IMR-90 (cell line): ENCODE measurements at regions not wholly inside any gene's neighbourhood (a gene's known extent, or its start where the extent isn't known, plus 50 kb on each side); places are given as distances from the start of the nearest gene placed in this dataset.

Source experiments
- ATAC-seq: fragments of 200-7000 bp; cut with Tn5 transposase; 2 replicates; pipeline ENCODE4 v1.9.1; 2020; ENCODE audit warnings: low read depth, mild to moderate bottlenecking, moderate library complexity
- BruUV-seq: library from RNA; stranded (reverse); fragments of 400-500 nt; replicated peaks from 2 replicates; lab custom pipeline; 2021; lab: Mats Ljungman, UMichigan
- CTCF ChIA-PET: fragments of 300-600 bp; formaldehyde crosslinking; extraction: SDS; loops from one replicate; lab custom pipeline; 2021; ENCODE audit warnings: antibody characterized with exemption; lab: Yijun Ruan, JAX
- POLR2A ChIA-PET: fragments of 300-600 bp; sonication (Branson Sonifier 250); formaldehyde crosslinking; loops from one replicate; lab custom pipeline; 2022; ENCODE audit warnings: antibody characterized with exemption; ENCODE audit not compliant: unreplicated experiment; lab: Charles Lee
- DNase-seq: peaks from one replicate; pipeline ENCODE4 v3.0.0; 2013
- H2AFZ ChIP-seq: replicated peaks from 2 replicates; pipeline ENCODE3; 2013; ENCODE audit warnings: low read length, mild to moderate bottlenecking; ENCODE audit not compliant: poor library complexity
- H2AK5ac ChIP-seq: 2 replicates; pipeline ENCODE4 v1.6.1; 2013; ENCODE audit warnings: low read depth, low read length, inconsistent platforms
- H2AK9ac ChIP-seq: replicated peaks from 2 replicates; pipeline ENCODE3; 2013; ENCODE audit warnings: mild to moderate bottlenecking, low read depth, low read length, moderate library complexity; ENCODE audit not compliant: poor library complexity
- H2BK120ac ChIP-seq: 2 replicates; pipeline ENCODE4 v1.6.1; 2013; ENCODE audit warnings: low read depth, low read length, inconsistent platforms
- H2BK15ac ChIP-seq: 3 replicates; pipeline ENCODE4 v1.6.1; 2013; ENCODE audit warnings: low read depth, low read length, inconsistent platforms
- H2BK20ac ChIP-seq: 2 replicates; pipeline ENCODE4 v1.6.1; 2013; ENCODE audit warnings: low read depth, mild to moderate bottlenecking, inconsistent platforms, low read length, moderate library complexity
- H2BK5ac ChIP-seq: 2 replicates; pipeline ENCODE4 v1.6.1; 2013; ENCODE audit warnings: mild to moderate bottlenecking, low read depth, low read length, inconsistent platforms; ENCODE audit not compliant: poor library complexity, severe bottlenecking
- H3K14ac ChIP-seq: replicated peaks from 2 replicates; pipeline ENCODE4 v1.6.1; 2013; ENCODE audit warnings: low read depth, low read length, inconsistent platforms
- H3K18ac ChIP-seq: 2 replicates; pipeline ENCODE4 v1.6.1; 2013; ENCODE audit warnings: low read depth, low read length, control low read depth
- H3K23ac ChIP-seq: 2 replicates; pipeline ENCODE4 v1.6.1; 2013; ENCODE audit warnings: low read depth, low read length, inconsistent platforms
- H3K27ac ChIP-seq: 2 replicates; pipeline ENCODE4 v1.5.1; 2013; ENCODE audit warnings: mild to moderate bottlenecking, control low read depth, low read length; ENCODE audit not compliant: insufficient read depth
- H3K27me3 ChIP-seq: 2 replicates; pipeline ENCODE4 v1.6.1; 2013; ENCODE audit warnings: low read length; ENCODE audit not compliant: control insufficient read depth, insufficient read depth
- H3K36me3 ChIP-seq: 2 replicates; pipeline ENCODE4 v1.6.1; 2013; ENCODE audit warnings: low read length, mixed read lengths; ENCODE audit not compliant: control insufficient read depth, insufficient read depth
- H3K4ac ChIP-seq: 2 replicates; pipeline ENCODE4 v1.6.1; 2013; ENCODE audit warnings: low read depth, low read length, inconsistent platforms
- H3K4me1 ChIP-seq: 2 replicates; pipeline ENCODE4 v1.6.1; 2013; ENCODE audit warnings: low read length, mixed read lengths; ENCODE audit not compliant: control insufficient read depth, insufficient read depth
- H3K4me2 ChIP-seq: 2 replicates; pipeline ENCODE4 v1.6.1; 2013; ENCODE audit warnings: low read depth, mild to moderate bottlenecking, control low read depth, low read length, moderate library complexity
- H3K4me3 ChIP-seq: 2 replicates; pipeline ENCODE4 v1.5.1; 2013; ENCODE audit warnings: low read depth, mild to moderate bottlenecking, control low read depth, low read length, moderate library complexity; ENCODE audit not compliant: insufficient read depth
- H3K56ac ChIP-seq: 2 replicates; pipeline ENCODE4 v1.6.1; 2013; ENCODE audit warnings: low read length, inconsistent platforms; ENCODE audit not compliant: insufficient read depth; ENCODE audit errors: extremely low read depth
- H3K79me1 ChIP-seq, 2 experiments: 2 replicates each; pipeline ENCODE4 v1.6.1; 2013; ENCODE audit warnings: low read length in 2 of 2, inconsistent platforms in 1 of 2, low read depth in 1 of 2
- H3K9ac ChIP-seq: 2 replicates; pipeline ENCODE4 v1.6.1; 2013; ENCODE audit warnings: low read depth, low read length, control low read depth
- H3K9me1 ChIP-seq: 2 replicates; pipeline ENCODE4 v1.6.1; 2013; ENCODE audit warnings: low read length, inconsistent platforms; ENCODE audit not compliant: insufficient read depth
- H3K9me3 ChIP-seq: 2 replicates; pipeline ENCODE4 v1.6.1; 2013; ENCODE audit warnings: low read length; ENCODE audit not compliant: control insufficient read depth, insufficient read depth
- H4K20me1 ChIP-seq: 2 replicates; pipeline ENCODE4 v1.6.1; 2013; ENCODE audit warnings: low read length, inconsistent platforms; ENCODE audit not compliant: insufficient read depth
- H4K5ac ChIP-seq: 2 replicates; pipeline ENCODE4 v1.6.1; 2013; ENCODE audit warnings: mild to moderate bottlenecking, low read depth, low read length, control low read depth
- H4K8ac ChIP-seq, 2 experiments: 2 replicates each; pipeline ENCODE4 v1.6.1; 2013; ENCODE audit warnings: low read depth in 2 of 2, low read length in 2 of 2, control low read depth in 1 of 2, inconsistent platforms in 1 of 2
- H4K91ac ChIP-seq: 2 replicates; pipeline ENCODE4 v1.6.1; 2013; ENCODE audit warnings: low read depth, low read length, inconsistent platforms; ENCODE audit not compliant: insufficient read depth
- BHLHE40 ChIP-seq: fragments of 150-350 bp; IDR thresholded peaks from 2 replicates; pipeline ENCODE4 v1.6.1; 2016; ENCODE audit warnings: mild to moderate bottlenecking, low read depth, low read length
- CEBPB ChIP-seq: IDR thresholded peaks from 2 replicates; pipeline ENCODE4 v1.6.1; 2012; ENCODE audit warnings: low read depth, low read length, improper control_type of control experiment
- CHD1 ChIP-seq: IDR thresholded peaks from 2 replicates; pipeline ENCODE4 v1.6.1; 2012; ENCODE audit warnings: low read depth, low read length, improper control_type of control experiment
- FOS ChIP-seq: fragments of 150-350 bp; IDR thresholded peaks from 2 replicates; pipeline ENCODE4 v1.6.1; 2016; ENCODE audit warnings: low read depth, low read length
- MAFK ChIP-seq: IDR thresholded peaks from 2 replicates; pipeline ENCODE4 v1.6.1; 2012; ENCODE audit warnings: low read depth, low read length, improper control_type of control experiment
- MAZ ChIP-seq: IDR thresholded peaks from 2 replicates; pipeline ENCODE4 v1.6.1; 2012; ENCODE audit warnings: low read depth, mild to moderate bottlenecking, low read length, improper control_type of control experiment, moderate library complexity, borderline replicate concordance
- MXI1 ChIP-seq: IDR thresholded peaks from 2 replicates; pipeline ENCODE4 v1.6.1; 2012; ENCODE audit warnings: low read depth, mild to moderate bottlenecking, low read length, moderate library complexity, borderline replicate concordance
- NFE2L2 ChIP-seq: fragments of 150-350 bp; IDR thresholded peaks from 2 replicates; pipeline ENCODE4 v1.6.1; 2016; ENCODE audit warnings: low read depth, mild to moderate bottlenecking, low read length
- POLR2A ChIP-seq: IDR thresholded peaks from 2 replicates; pipeline ENCODE4 v1.6.1; 2012; ENCODE audit warnings: mild to moderate bottlenecking, low read depth, low read length
- RAD21 ChIP-seq: IDR thresholded peaks from 2 replicates; pipeline ENCODE4 v1.6.1; 2012; ENCODE audit warnings: low read length, improper control_type of control experiment
- RCOR1 ChIP-seq: IDR thresholded peaks from 2 replicates; pipeline ENCODE4 v1.6.1; 2012; ENCODE audit warnings: mild to moderate bottlenecking, low read length, improper control_type of control experiment; ENCODE audit not compliant: insufficient replicate concordance
- RFX5 ChIP-seq: IDR thresholded peaks from 2 replicates; pipeline ENCODE4 v1.8.0; 2012; ENCODE audit warnings: low read depth, mild to moderate bottlenecking, low read length, moderate library complexity
- SMC3 ChIP-seq: fragments of 150-350 bp; IDR thresholded peaks from 2 replicates; pipeline ENCODE4 v1.6.1; 2016; ENCODE audit warnings: low read depth, mild to moderate bottlenecking, antibody characterized with exemption, low read length, moderate library complexity
- WGBS, 2 experiments: methylation state at CpG; one replicate each; pipeline versions ENCODE4 v1.1.5 to v1.1.7; 2013; ENCODE audit warnings: missing lambda C conversion rate in 2 of 2; ENCODE audit not compliant: insufficient read length in 1 of 2; ENCODE audit errors: extremely low coverage in 2 of 2; 5-methylcytosine and 5-hydroxymethylcytosine counted together
- dilution Hi-C: fragments of 300-500 bp; cut with HindIII; formaldehyde crosslinking; loops from one replicate; pipeline ENCODE4 v1.14.3; 2018; ENCODE audit warnings: low sequenced_read_pairs; ENCODE audit not compliant: unreplicated experiment
- in situ Hi-C: fragments of 300-500 bp; cut with MboI; formaldehyde crosslinking; loops from 3 replicates; pipeline ENCODE4 v1.14.3; 2019; ENCODE audit warnings: low sequenced_read_pairs, inconsistent platforms, mixed read lengths
- intact Hi-C: fragments of 100-400 bp; cut with micrococcal nuclease; formaldehyde crosslinking; loops from 2 replicates; pipeline ENCODE4 v1.10.0; 2022
- TF ChIP-seq, protein P1 (sequence below): fragments of 150-350 bp; IDR thresholded peaks from 2 replicates; pipeline ENCODE4 v1.6.1; 2016; ENCODE audit warnings: low read depth, mild to moderate bottlenecking, low read length, moderate library complexity, borderline replicate concordance
- TF ChIP-seq, protein P2 (sequence below): fragments of 150-350 bp; IDR thresholded peaks from 2 replicates; pipeline ENCODE4 v1.6.1; 2017; ENCODE audit warnings: mild to moderate bottlenecking, antibody characterized with exemption, low read length, low read depth
- TF ChIP-seq, protein P3 (sequence below): conservative IDR thresholded peaks from 2 replicates; pipeline ENCODE4 v1.5.1; 2012; ENCODE audit warnings: mild to moderate bottlenecking, low read depth, low read length, improper control_type of control experiment

DNA sequence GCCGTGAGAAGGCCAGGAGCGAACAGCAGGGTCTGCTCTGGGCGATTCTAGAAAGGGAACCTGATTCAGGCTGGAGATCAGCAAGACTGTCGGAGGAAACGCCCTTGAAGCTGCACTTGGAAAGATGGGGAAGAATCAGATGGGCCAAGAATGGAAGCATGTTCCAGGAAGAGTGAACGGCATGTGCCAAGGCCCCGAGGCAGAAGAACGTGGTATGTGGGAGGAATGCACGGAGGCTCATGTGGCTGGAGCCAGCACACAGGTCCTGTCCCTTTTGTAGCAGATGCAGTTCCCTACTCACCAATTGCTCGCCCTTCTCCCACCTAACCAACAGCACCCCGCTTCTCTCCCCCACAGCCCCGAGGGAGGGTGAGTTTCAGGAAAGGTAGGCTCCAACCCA is 180.6 kb downstream of the TFAP2C start:
- no peak overlapping the region for H2BK5ac ChIP-seq
- no peak overlapping the region for H4K8ac ChIP-seq
- WGBS, 2 experiments = 62% methylated on average over 3 of the region's 12 CpGs; no CpG with 5 or more reads in 1 of the 2 experiments
- H4K5ac ChIP-seq = no peak overlapping the region
- no peak overlapping the region for H4K91ac ChIP-seq
- BruUV-seq = no TSS peak
- H3K23ac ChIP-seq = no peak overlapping the region
- no peak for DNase-seq
- H2AK5ac ChIP-seq = no peak overlapping the region
- no peak overlapping the region for H3K14ac ChIP-seq
- H4K20me1 ChIP-seq = no peaks in the 10 kb centered on the region
- H3K9ac ChIP-seq = no peak overlapping the region
- ChIA-PET POLR2A (no interaction called here), CTCF (no interaction called here)
- 0 out of 2 replicates have a peak, but pooled peaks cover 4% of the 10 kb centered on the region for H3K9me3 ChIP-seq
- no peak overlapping the region for H3K18ac ChIP-seq
- no peak overlapping the region for H2AFZ ChIP-seq
- dilution Hi-C loops = no loop called here
- H3K4me1 ChIP-seq = no peaks in the 10 kb centered on the region
- H2BK15ac ChIP-seq = no peak overlapping the region
- H3K4me3 ChIP-seq = no peak overlapping the region
- intact Hi-C loops = no loop called here
- in situ Hi-C loops = no loop called here
- H3K27ac ChIP-seq = no peak overlapping the region
- H3K9me1 ChIP-seq = no peaks in the 10 kb centered on the region
- H3K56ac ChIP-seq = no peak overlapping the region
- H2BK120ac ChIP-seq = no peak overlapping the region
- H3K27me3 ChIP-seq = peaks cover 33% of the 10 kb centered on the region
- no peaks in the 10 kb centered on the region for H3K79me1 ChIP-seq
- no peak overlapping the region for H3K4me2 ChIP-seq
- no peak overlapping the region for H3K4ac ChIP-seq
- no peak for TF ChIP-seq CEBPB
- TF ChIP-seq, protein P1, sequence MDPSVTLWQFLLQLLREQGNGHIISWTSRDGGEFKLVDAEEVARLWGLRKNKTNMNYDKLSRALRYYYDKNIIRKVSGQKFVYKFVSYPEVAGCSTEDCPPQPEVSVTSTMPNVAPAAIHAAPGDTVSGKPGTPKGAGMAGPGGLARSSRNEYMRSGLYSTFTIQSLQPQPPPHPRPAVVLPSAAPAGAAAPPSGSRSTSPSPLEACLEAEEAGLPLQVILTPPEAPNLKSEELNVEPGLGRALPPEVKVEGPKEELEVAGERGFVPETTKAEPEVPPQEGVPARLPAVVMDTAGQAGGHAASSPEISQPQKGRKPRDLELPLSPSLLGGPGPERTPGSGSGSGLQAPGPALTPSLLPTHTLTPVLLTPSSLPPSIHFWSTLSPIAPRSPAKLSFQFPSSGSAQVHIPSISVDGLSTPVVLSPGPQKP = no peak
- no peak for TF ChIP-seq BHLHE40
- no peak for TF ChIP-seq NFE2L2
- TF ChIP-seq CHD1 = no peak
- TF ChIP-seq, protein P2, sequence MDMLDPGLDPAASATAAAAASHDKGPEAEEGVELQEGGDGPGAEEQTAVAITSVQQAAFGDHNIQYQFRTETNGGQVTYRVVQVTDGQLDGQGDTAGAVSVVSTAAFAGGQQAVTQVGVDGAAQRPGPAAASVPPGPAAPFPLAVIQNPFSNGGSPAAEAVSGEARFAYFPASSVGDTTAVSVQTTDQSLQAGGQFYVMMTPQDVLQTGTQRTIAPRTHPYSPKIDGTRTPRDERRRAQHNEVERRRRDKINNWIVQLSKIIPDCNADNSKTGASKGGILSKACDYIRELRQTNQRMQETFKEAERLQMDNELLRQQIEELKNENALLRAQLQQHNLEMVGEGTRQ = no peak
- TF ChIP-seq RCOR1 = no peak
- no peak for TF ChIP-seq MAFK
- TF ChIP-seq RAD21 = no peak
- no peak for TF ChIP-seq RFX5
- TF ChIP-seq, protein P3, sequence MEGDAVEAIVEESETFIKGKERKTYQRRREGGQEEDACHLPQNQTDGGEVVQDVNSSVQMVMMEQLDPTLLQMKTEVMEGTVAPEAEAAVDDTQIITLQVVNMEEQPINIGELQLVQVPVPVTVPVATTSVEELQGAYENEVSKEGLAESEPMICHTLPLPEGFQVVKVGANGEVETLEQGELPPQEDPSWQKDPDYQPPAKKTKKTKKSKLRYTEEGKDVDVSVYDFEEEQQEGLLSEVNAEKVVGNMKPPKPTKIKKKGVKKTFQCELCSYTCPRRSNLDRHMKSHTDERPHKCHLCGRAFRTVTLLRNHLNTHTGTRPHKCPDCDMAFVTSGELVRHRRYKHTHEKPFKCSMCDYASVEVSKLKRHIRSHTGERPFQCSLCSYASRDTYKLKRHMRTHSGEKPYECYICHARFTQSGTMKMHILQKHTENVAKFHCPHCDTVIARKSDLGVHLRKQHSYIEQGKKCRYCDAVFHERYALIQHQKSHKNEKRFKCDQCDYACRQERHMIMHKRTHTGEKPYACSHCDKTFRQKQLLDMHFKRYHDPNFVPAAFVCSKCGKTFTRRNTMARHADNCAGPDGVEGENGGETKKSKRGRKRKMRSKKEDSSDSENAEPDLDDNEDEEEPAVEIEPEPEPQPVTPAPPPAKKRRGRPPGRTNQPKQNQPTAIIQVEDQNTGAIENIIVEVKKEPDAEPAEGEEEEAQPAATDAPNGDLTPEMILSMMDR = no peak
- no peak for TF ChIP-seq MAZ
- no peak for TF ChIP-seq POLR2A
- TF ChIP-seq MXI1 = no peak
- TF ChIP-seq SMC3 = no peak
- TF ChIP-seq FOS = no peak
- ATAC-seq = no peak
- no peaks in the 10 kb centered on the region for H3K36me3 ChIP-seq
- H2BK20ac ChIP-seq = no peak overlapping the region
- H2AK9ac ChIP-seq = no peak overlapping the region
